WTC11 (cell line): ENCODE measurements at regions not wholly inside any gene's neighbourhood (a gene's known extent, or its start where the extent isn't known, plus 50 kb on each side); places are given as distances from the start of the nearest gene placed in this dataset.

ENCODE experiments used
- CREM ChIP-seq: sonication (generic); formaldehyde crosslinking; IDR thresholded peaks from 2 replicates; pipeline ENCODE4 v1.8.1; 2022; ENCODE audit warnings: mild to moderate bottlenecking, missing genetic modification reagents, moderate library complexity
- FOXK1 ChIP-seq: sonication (generic); formaldehyde crosslinking; IDR thresholded peaks from 2 replicates; pipeline ENCODE4 v1.8.0; 2022; ENCODE audit warnings: mild to moderate bottlenecking, moderate library complexity, missing genetic modification reagents
- NFE2L1 ChIP-seq: sonication (generic); formaldehyde crosslinking; IDR thresholded peaks from 2 replicates; pipeline ENCODE4 v1.8.1; 2023; ENCODE audit warnings: missing genetic modification reagents
- NR3C1 ChIP-seq: sonication (generic); formaldehyde crosslinking; conservative IDR thresholded peaks from 2 replicates; pipeline ENCODE4 v1.8.1; 2023; ENCODE audit warnings: low read depth, mild to moderate bottlenecking, missing genetic modification reagents
- SP1 ChIP-seq: sonication (generic); formaldehyde crosslinking; conservative IDR thresholded peaks from 2 replicates; pipeline ENCODE4 v1.8.1; 2022; ENCODE audit warnings: missing genetic modification reagents
- TEAD4 ChIP-seq: sonication (generic); formaldehyde crosslinking; IDR thresholded peaks from 2 replicates; pipeline ENCODE4 v1.8.0; 2022; ENCODE audit warnings: mild to moderate bottlenecking, missing genetic modification reagents
- TF ChIP-seq, protein P1 (sequence below): fragments of 200-600 bp; IDR thresholded peaks from 2 replicates; pipeline ENCODE4 v1.8.0; 2022; ENCODE audit warnings: antibody characterized with exemption
- TF ChIP-seq, protein P2 (sequence below): fragments of 250-450 bp; sonication (Bioruptor Pico); IDR thresholded peaks from 2 replicates; pipeline ENCODE4 v1.9.0; 2021; ENCODE audit warnings: moderate library complexity, mild to moderate bottlenecking, inconsistent platforms, borderline replicate concordance
- TF ChIP-seq, protein P3 (sequence below): sonication (generic); formaldehyde crosslinking; IDR thresholded peaks from 2 replicates; pipeline ENCODE4 v1.8.1; 2022; ENCODE audit warnings: mild to moderate bottlenecking, moderate library complexity, missing genetic modification reagents
- TF ChIP-seq, protein P4 (sequence below): sonication (generic); formaldehyde crosslinking; conservative IDR thresholded peaks from 2 replicates; pipeline ENCODE4 v1.8.1; 2022; ENCODE audit warnings: mild to moderate bottlenecking, missing genetic modification reagents
- TF ChIP-seq, protein P5 (sequence below): sonication (generic); formaldehyde crosslinking; IDR thresholded peaks from 2 replicates; pipeline ENCODE4 v1.8.1; 2023; ENCODE audit warnings: mild to moderate bottlenecking, missing genetic modification reagents, moderate library complexity
- TF ChIP-seq, protein P6 (sequence below): sonication (generic); formaldehyde crosslinking; IDR thresholded peaks from 2 replicates; pipeline ENCODE4 v1.8.1; 2023; ENCODE audit warnings: mild to moderate bottlenecking, missing genetic modification reagents, moderate library complexity
- TF ChIP-seq, protein P7 (sequence below): sonication (generic); formaldehyde crosslinking; IDR thresholded peaks from 2 replicates; pipeline ENCODE4 v1.8.1; 2022; ENCODE audit warnings: mild to moderate bottlenecking, missing genetic modification reagents, moderate library complexity, borderline replicate concordance
- TF ChIP-seq, protein P8 (sequence below): sonication (generic); formaldehyde crosslinking; IDR thresholded peaks from 2 replicates; pipeline ENCODE4 v1.8.1; 2023; ENCODE audit warnings: mild to moderate bottlenecking, moderate library complexity, missing genetic modification reagents

DNA sequence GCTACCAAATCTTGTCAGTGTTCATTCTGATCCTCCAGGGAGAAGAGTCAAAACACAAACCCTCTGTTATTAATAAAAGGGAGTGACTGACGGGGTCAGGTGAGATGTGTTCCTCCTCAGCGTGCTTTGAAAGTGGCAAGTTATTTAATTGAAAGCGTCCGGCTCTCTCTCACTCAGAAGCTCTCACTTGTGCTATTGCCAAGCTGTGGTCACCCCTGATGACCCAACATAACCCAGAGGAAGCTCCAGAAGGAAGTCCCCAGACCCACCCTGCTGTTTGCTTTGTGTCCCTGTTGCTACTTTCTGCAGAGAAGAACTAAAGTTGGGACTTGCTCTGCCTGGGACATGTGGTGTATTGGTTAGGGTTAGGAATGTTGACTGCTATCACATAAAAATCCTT lies 235.6 kb downstream of the EDEM1 start:
- TF ChIP-seq, protein P1, sequence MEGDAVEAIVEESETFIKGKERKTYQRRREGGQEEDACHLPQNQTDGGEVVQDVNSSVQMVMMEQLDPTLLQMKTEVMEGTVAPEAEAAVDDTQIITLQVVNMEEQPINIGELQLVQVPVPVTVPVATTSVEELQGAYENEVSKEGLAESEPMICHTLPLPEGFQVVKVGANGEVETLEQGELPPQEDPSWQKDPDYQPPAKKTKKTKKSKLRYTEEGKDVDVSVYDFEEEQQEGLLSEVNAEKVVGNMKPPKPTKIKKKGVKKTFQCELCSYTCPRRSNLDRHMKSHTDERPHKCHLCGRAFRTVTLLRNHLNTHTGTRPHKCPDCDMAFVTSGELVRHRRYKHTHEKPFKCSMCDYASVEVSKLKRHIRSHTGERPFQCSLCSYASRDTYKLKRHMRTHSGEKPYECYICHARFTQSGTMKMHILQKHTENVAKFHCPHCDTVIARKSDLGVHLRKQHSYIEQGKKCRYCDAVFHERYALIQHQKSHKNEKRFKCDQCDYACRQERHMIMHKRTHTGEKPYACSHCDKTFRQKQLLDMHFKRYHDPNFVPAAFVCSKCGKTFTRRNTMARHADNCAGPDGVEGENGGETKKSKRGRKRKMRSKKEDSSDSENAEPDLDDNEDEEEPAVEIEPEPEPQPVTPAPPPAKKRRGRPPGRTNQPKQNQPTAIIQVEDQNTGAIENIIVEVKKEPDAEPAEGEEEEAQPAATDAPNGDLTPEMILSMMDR = no peak
- TF ChIP-seq, protein P2, sequence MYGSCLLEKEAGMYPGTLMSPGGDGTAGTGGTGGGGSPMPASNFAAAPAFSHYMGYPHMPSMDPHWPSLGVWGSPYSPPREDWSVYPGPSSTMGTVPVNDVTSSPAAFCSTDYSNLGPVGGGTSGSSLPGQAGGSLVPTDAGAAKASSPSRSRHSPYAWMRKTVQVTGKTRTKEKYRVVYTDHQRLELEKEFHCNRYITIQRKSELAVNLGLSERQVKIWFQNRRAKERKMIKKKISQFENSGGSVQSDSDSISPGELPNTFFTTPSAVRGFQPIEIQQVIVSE (CRISPR knock-in tag) = no peak
- TF ChIP-seq, protein P3, sequence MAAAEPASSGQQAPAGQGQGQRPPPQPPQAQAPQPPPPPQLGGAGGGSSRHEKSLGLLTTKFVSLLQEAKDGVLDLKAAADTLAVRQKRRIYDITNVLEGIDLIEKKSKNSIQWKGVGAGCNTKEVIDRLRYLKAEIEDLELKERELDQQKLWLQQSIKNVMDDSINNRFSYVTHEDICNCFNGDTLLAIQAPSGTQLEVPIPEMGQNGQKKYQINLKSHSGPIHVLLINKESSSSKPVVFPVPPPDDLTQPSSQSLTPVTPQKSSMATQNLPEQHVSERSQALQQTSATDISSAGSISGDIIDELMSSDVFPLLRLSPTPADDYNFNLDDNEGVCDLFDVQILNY (CRISPR knock-in tag) = no peak
- TF ChIP-seq, protein P4, sequence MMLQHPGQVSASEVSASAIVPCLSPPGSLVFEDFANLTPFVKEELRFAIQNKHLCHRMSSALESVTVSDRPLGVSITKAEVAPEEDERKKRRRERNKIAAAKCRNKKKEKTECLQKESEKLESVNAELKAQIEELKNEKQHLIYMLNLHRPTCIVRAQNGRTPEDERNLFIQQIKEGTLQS (CRISPR knock-in tag) = no peak
- TF ChIP-seq, protein P5, sequence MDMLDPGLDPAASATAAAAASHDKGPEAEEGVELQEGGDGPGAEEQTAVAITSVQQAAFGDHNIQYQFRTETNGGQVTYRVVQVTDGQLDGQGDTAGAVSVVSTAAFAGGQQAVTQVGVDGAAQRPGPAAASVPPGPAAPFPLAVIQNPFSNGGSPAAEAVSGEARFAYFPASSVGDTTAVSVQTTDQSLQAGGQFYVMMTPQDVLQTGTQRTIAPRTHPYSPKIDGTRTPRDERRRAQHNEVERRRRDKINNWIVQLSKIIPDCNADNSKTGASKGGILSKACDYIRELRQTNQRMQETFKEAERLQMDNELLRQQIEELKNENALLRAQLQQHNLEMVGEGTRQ (CRISPR knock-in tag) = no peak
- TF ChIP-seq CREM (CRISPR knock-in tag) (no peak), TEAD4 (no peak), NR3C1 (CRISPR knock-in tag) (no peak), SP1 (CRISPR knock-in tag) (no peak), FOXK1 (CRISPR knock-in tag) (no peak), NFE2L1 (no peak)
- TF ChIP-seq, protein P6, sequence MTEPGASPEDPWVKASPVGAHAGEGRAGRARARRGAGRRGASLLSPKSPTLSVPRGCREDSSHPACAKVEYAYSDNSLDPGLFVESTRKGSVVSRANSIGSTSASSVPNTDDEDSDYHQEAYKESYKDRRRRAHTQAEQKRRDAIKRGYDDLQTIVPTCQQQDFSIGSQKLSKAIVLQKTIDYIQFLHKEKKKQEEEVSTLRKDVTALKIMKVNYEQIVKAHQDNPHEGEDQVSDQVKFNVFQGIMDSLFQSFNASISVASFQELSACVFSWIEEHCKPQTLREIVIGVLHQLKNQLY = no peak
- TF ChIP-seq, protein P7, sequence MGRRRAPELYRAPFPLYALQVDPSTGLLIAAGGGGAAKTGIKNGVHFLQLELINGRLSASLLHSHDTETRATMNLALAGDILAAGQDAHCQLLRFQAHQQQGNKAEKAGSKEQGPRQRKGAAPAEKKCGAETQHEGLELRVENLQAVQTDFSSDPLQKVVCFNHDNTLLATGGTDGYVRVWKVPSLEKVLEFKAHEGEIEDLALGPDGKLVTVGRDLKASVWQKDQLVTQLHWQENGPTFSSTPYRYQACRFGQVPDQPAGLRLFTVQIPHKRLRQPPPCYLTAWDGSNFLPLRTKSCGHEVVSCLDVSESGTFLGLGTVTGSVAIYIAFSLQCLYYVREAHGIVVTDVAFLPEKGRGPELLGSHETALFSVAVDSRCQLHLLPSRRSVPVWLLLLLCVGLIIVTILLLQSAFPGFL = no peak
- TF ChIP-seq, protein P8, sequence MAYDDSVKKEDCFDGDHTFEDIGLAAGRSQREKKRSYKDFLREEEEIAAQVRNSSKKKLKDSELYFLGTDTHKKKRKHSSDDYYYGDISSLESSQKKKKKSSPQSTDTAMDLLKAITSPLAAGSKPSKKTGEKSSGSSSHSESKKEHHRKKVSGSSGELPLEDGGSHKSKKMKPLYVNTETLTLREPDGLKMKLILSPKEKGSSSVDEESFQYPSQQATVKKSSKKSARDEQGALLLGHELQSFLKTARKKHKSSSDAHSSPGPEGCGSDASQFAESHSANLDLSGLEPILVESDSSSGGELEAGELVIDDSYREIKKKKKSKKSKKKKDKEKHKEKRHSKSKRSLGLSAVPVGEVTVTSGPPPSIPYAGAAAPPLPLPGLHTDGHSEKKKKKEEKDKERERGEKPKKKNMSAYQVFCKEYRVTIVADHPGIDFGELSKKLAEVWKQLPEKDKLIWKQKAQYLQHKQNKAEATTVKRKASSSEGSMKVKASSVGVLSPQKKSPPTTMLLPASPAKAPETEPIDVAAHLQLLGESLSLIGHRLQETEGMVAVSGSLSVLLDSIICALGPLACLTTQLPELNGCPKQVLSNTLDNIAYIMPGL (CRISPR knock-in tag) = no peak
